ENCODE measurements at regions not wholly inside any gene's neighbourhood (a gene's known extent, or its start where the extent isn't known, plus 50 kb on each side); places are given as distances from the start of the nearest gene placed in this dataset.
"Not testable (repeated sequence)": the region's sequence is repeated elsewhere in the genome, so short reads cannot be mapped to it uniquely, and the experiment has no call there.

DNA sequence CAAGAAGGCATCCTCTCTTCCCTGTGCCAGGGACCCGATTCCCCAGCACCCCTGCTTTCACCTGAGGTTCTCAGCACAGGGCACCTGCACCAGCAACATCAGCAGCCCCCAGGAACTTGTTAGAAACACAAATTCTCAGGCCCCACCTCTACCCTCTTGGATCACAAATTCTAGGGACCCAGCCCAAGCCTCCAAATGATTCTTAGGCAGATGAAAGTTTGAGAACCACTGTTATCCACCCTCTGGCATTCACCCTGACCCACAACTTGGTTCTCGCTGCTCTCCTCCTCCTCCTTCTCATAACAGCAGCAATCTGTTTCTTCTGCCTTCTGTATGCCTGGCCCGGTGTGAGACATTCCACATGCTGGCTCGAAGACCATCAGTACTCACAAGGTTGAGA is 60.3 kb upstream of the HIVEP3 start:
- no peak for DNase-seq

DNA sequence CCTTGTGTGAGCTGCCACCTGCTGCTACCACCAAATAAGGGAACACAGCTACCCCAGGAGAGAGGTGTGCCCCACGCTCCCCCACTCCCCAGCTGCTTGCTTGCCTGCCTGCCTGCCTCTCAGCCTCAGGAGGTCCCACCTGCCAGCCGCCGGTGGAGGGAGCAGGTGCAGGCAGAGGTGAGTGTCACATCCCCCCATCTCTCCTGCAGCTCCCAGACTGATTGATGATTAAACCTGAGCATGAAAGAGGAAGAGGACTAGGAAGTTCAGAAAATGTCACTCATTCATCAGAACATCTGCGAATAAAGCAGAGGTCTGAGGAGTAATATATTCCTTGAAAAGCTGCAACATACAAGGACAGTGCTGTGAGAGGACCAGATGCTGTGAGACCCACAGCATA is 58.6 kb upstream of the HIVEP3 start:
- no peak for DNase-seq

DNA sequence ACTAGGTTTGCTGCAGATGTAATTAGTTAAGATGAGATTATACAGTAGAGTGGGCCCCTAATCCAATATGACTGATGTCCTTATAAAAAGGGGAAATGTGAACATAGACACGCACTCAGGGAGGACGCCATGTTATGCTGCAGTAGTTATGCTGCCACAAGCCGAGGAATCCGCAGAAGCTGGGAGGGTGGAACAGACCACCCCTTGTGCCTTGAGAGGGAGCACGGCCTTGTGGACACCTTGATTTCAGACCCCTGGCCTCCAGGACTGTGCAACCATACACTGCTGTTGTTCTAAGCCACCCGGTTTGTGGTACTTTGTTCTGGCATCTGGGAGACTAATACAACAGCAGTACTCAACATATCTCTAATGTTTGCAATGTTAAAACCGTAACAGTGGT is 57.9 kb upstream of the HIVEP3 start:
- no peak for DNase-seq

DNA sequence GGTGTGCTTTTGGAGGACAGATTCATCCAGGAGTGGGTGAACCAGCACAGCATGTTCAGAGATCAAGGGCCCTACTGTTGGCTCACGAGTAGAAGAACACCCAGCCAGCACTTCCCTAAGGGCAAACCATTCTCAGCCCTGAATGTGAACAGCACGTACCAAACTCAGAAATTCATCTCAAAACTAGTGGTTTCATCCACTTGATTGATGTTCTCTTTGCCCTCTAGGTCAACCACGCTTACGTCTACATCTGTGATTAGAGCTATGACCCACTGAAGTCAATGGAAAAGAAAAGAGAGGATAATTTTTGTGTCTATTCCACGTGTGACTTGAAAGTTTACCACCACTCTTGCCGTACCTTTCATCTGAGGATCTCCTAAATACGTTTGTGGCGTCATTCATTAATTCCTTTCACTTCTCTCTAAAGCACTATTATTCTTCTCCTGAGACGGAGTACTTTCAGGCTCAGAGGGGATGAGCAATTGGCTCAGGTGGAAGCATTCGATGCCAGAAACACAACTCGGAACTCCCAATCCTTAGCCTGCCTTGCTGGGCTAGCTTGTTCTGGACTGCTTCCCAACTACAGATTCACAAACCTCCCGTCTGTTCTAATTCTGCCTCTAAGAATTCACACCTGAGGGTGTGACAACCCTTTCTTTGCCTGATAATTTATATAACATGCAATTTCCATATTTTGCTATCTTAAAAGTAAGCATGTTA is 57.3 kb upstream of the HIVEP3 start:
- DNase-seq: no peak

DNA sequence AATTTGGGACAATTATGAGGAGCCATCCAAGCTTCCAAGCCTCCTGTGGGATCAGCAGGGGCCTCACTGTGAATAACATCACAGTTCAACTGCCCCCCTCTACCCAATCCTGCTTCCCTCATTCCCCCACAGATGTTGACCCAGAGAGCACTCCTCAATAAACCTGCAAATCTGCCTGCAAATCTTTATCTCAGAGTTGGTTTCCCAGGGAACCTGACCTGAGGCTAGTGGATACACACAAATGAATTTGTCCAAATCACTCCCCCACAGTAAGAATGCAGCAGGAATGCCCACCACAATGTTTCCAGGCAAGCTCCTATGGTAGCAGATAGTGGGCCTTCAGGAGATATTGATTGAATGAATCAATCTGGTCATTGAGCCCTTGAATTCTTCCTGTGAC is 56.4 kb upstream of the HIVEP3 start:
- DNase-seq: no peak

DNA sequence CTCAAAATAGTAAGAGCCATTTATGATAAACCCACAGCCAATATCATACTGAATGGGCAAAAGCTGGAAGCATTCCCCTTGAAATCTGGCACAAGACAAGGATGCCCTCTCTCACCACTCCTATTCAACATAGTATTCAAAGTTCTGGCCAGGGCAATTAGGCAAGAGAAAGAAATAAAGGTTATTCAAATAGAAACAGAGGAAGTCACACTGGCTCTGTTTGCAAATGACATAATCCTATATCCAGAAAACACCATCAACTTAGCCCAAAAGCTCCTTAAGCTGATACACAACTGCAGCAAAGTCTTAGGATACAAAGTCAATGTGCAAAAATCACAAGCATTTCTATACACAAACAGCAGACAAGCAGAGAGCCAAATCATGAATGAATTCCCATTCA is 49.8 kb upstream of the HIVEP3 start:
- not testable (repeated sequence) for DNase-seq

Measured in activated naive CD4-positive, alpha-beta T cell (primary cell).